Choroid plexus epithelial cell (primary cell): ENCODE measurements at regions not wholly inside any gene's neighbourhood (a gene's known extent, or its start where the extent isn't known, plus 50 kb on each side); places are given as distances from the start of the nearest gene placed in this dataset.

Experiments used
- DNase-seq: peaks from one replicate; pipeline ENCODE4 v3.0.0-alpha.2; 2010; ENCODE audit warnings: low read depth
- H3K4me3 ChIP-seq: 2 replicates; pipeline ENCODE4 v1.5.1; 2011; ENCODE audit warnings: low read depth, mild to moderate bottlenecking, control low read depth, low read length, moderate library complexity
- TF ChIP-seq, protein P1 (sequence below): conservative IDR thresholded peaks from 2 replicates; pipeline ENCODE4 v1.5.1; 2011; ENCODE audit warnings: low read depth, mild to moderate bottlenecking, control low read depth, inconsistent platforms, low read length, moderate library complexity

- peak; percentile 93 for DNase-seq
- TF ChIP-seq, protein P1, sequence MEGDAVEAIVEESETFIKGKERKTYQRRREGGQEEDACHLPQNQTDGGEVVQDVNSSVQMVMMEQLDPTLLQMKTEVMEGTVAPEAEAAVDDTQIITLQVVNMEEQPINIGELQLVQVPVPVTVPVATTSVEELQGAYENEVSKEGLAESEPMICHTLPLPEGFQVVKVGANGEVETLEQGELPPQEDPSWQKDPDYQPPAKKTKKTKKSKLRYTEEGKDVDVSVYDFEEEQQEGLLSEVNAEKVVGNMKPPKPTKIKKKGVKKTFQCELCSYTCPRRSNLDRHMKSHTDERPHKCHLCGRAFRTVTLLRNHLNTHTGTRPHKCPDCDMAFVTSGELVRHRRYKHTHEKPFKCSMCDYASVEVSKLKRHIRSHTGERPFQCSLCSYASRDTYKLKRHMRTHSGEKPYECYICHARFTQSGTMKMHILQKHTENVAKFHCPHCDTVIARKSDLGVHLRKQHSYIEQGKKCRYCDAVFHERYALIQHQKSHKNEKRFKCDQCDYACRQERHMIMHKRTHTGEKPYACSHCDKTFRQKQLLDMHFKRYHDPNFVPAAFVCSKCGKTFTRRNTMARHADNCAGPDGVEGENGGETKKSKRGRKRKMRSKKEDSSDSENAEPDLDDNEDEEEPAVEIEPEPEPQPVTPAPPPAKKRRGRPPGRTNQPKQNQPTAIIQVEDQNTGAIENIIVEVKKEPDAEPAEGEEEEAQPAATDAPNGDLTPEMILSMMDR, result no peak
Measured at GRCh38 chr4:140266958-140267568, 106.4 kb upstream of the SCOC start.

DNA sequence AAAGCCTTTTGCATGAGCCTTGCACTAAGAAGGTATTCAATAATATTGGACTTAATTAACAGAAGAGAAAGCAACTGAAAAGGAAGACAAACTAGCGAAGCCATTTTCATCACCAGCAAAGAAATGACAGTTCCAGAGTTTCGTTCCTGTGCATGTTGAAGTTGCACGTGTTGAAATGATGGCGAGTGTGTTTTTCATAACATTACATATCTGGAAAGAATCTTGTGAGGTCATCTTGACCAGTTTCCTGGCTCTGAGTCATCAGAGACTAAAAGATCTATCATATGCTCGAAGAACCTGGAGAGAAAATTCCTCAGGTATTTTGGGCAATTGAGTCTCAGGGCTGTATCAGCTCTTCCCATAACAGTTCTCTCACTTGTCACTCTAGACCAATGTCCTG lies 106.2 kb upstream of the MAML3 start:
- no peak overlapping the region for H3K4me3 ChIP-seq
- TF ChIP-seq, protein P1, result no peak
- peak; percentile 92 for DNase-seq

More at GRCh38 chr4:140266958-140267568, 106.4 kb upstream of the SCOC start:
- no peak overlapping the region for H3K4me3 ChIP-seq

DNA sequence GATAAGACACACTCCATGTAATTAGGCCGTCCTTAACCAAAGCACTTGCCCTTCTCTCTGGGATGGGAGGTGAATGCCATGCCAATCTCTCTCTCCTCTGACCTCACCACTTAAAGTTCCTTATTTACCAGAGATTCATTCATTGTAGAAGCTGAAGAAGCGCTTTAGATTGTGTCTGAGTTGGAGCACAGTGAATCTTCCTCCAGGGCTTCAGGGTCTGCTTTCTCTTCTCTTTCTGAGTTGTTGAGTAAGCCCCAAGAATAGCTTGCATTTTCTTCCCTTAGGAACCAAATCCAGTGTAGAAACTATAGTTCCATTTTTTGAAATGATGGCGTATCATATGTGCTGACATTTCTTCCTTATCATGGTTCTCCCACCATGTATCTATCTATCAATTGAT lies 104.5 kb upstream of the MAML3 start:
- H3K4me3 ChIP-seq, result no peak overlapping the region
- TF ChIP-seq, protein P1, result no peak
- no peak for DNase-seq

DNA sequence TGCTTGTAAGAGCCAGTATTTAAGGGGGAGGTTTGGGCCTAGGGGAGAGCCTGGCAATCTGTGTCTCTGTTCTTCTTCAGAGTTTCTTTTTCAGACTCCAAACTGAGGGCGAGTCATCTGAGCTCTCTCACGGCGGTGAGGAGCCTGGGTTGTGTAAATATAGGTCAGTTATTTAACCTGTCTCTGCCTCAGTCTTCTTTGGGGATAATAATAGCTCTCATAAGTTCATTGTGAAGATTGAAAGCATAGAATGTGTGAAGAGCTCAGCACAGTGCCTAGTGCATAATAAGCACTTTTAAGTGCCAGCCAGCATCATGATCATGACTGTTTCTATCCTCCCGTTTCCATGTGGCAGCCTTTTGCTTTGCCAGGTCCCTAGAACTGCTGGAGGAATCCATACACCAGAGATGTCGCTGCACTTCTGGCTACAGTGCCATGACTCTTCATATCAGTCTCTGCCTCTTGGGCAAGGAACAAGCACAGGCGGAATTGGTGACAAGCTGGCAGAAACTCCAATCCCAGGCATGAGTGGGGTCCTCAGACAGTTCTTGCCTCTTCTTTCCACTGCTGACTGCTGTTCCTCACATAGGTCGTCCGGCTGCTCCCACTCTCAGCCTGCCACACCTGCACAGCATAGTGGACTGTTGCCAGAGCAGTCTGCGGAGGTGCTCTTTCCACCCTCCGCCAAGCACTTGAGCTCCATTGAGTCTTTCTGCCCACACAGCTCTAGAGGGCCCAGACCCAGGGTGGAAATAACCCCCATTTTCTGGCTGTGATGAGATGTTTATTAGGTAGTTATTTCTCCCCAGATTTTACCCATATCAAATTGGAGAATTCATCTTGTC lies 103.7 kb upstream of the MAML3 start:
- no peak overlapping the region for H3K4me3 ChIP-seq
- TF ChIP-seq, protein P1, result no peak
- DNase-seq, result peak; percentile 73

GRCh38 chr4:140256941-140257340 lies 103.0 kb upstream of the MAML3 start:
- H3K4me3 ChIP-seq, result no peak overlapping the region
- peak; percentile 36 for DNase-seq
- TF ChIP-seq, protein P1, result no peak

DNA sequence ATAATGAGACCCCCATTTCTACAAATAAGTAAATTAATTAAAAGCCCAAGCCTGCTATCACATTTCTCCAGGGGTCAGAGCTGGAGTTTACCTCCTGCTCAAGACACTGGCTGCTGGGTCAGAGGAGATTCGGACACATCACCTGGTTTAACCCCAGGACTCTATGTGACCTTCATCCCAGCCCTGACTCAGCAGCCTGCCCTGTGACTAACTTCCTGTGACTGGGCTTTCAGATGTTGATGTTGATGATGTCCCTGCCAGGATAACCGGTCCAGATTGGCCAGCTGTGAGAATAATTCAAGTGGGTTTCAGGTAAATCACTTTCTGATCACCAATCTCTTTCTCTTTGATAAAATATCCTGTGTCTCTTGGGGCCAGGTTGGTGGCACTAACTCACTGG lies 102.4 kb upstream of the MAML3 start:
- DNase-seq, result peak; percentile 37
- TF ChIP-seq, protein P1, result no peak
- H3K4me3 ChIP-seq, result no peak overlapping the region

DNA sequence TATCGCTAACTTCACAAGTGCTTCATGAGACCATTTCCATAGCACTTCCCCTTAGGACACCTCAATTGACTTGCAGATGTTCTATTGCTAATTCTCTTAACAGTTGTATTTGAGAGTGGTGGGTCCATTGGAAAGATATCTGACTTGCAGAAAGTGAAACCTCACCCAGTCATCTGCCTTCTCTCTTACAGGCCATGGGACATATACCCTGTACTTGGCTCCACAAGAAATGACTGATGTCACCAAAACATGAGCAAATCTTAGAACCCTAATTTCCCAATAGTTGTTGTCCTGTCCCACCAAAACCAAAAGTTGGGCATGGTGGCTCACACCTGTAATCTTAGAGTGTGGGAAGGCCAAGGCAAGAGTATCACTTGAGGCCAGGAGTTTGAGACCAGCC lies 101.9 kb upstream of the MAML3 start:
- H3K4me3 ChIP-seq, result no peak overlapping the region
- TF ChIP-seq, protein P1, result no peak
- no peak for DNase-seq
